ENCODE measurements at regions not wholly inside any gene's neighbourhood (a gene's known extent, or its start where the extent isn't known, plus 50 kb on each side); places are given as distances from the start of the nearest gene placed in this dataset.
"Not testable (repeated sequence)": the region's sequence is repeated elsewhere in the genome, so short reads cannot be mapped to it uniquely, and the experiment has no call there.

DNA sequence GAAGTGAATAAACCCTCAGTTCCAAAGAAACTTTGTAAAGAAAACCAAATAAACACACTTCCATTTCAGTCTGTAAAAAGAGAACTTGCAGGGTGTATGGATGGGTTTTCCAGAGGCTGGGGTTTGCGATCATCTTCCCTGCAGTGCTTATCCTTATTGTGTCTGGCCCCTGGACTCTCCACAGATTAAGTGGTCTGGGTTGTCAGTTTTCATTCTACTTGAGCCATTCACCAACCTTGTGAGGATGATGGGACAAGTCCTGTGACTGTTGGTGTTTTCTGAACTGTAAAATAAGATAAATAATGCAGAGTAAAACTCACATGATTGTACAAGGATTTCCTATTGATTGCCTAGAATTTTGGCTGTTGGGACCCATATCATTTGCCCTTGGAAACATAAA lies 166.1 kb upstream of the MOCS2 start:
- DNase-seq (ENCODE audit: low spot score) = no peak

DNA sequence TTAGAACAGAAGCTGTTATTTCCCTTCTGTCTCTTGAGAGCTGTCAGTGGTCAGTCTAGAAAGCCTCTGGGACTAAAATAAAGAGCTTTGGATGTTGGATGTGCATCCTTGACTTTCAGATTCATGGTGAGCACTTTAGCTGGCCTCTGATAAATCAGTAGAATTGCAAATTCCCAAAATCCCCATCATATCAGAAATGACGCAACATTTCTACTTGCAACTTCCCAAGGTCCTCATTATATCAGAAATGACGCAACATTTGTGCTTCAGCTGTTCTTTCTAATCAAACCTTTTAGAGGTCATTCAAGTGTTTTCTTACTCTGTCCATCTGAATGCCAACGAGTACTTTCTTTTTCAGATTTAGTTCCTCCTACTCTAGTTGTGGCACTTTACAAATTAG lies 167.3 kb upstream of the MOCS2 start:
- DNase-seq (ENCODE audit: low spot score) = no peak

DNA sequence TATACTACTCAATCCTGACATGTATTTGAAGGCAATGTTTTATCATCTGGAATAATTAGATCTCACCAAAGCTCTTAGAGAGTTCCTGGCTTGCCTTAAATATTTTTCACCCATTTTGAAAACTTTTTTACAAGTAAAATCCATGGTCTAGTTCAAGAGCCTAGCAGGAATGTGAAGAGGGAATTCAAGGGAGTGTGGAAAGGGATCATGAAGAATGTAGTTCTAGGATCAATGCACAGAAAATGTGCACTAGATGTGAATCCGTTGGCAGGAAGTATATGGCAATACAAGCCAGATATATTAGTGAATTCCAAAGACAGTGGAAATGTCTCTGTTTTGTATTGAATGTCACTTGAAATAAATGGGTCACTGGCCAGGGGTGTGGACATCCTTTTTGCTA lies 167.9 kb upstream of the MOCS2 start:
- no peak for DNase-seq (ENCODE audit: low spot score)

DNA sequence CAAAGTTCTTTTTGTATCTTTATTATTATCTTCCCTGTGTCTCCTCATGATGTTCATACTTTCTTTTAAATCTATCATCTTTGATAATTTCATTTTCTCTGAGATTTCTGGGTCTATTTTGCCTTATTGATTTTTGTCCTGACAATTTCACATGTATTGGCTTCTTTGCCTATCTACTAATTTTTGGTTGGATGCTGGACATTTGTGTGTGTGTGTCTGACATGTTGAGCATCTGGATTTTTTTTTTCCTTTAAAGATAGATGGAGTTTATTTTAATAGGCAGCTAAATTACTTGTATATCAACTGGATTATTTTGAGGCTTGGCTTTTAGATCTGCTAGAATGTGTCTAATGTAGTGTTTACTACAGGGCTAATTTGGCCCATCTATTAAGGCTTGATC lies 178.0 kb upstream of the MOCS2 start:
- DNase-seq (ENCODE audit: low spot score) = no peak

DNA sequence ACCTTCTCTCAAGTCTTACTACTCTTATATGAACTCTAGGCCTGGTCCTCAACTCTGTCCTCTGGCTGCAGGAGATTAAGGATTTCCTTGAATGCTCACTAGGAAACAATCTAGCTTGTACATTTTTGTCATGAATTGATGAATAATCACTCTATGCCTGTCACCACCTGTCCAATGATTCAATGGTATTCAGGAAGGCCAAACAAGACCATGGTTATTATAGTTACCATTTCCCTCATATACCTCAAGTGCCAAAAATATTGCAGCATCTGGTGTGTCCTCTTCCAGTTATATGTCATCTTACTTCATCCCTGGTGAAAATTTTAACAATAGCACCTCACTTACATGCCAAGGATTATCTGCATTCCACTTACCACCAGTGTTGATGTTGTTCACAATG lies 179.0 kb upstream of the MOCS2 start:
- no peak for DNase-seq (ENCODE audit: low spot score)

DNA sequence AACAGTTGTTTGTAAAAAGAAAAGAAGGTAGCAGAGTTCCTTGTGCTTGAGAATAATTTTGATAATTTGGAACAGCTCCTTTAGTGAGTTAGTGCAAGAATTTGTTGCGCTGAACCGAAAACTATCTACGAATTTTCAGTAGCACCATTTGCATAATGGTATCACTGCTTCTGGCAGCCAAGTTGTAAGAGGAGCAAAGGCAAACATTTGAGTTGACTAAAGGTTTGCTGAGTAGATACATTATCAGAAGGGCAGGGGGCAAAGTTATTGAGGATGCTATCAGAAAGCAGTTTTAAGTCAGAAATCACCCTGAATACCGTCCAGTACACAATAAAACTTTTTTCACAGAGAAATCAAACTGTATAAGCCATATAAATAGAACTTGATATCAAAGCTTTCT lies 181.5 kb upstream of the MOCS2 start:
- no peak for DNase-seq (ENCODE audit: low spot score)

DNA sequence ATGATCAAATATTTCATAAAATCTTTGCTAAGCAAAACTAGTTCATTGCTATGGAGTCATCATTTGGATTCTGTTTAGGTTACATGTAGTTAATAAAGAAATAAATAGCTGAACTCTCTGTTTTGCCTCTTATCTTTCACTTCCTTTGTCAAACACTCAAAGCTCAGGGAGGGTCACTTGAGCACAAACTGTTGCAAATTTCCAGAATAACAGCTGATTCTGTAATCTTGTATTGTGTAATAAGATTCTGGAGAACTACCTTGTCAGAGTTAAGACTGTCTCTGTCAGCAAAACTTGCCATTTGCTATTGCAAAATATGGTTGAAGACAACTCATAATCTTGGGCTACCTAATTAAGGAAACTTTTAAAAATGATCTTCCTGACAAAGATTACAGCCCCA lies 182.0 kb upstream of the MOCS2 start:
- DNase-seq (ENCODE audit: low spot score) = no peak

DNA sequence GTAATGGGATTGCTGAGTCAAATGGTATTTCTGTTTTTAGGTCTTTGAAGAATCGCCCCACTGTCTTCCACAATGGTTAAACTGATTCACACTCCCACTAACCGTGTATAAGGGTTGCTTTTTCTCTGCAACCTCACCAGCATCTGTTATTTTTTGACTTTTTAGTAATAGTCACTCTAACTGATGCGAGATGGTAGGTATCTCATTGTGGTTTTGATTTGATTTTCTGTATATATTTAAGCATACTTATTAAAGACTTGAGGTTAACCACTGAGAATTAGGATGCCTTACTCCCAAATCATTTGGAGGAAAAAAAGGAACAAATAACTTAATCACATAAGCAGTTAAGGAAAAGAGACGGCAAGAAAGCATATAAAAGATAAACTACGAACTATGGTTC lies 181.6 kb upstream of the FST start:
- no peak for DNase-seq (ENCODE audit: low spot score)

DNA sequence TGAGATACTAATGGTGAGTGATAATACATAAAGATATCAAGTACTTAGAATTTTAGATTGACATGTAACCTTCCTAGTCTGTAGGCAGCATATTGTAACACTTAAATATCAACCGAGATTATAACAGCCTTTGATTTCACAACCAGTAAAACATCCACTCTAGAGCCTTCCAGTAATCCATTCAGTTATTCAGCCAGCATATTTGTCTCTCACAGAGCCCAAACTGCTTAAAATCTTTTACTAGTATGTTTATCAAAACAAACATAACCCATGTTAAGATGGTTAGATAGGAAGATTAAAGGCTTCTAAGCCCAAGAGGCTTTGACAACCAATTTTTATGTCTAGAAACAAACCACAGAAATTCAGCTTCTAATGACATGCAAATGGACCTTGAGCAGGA lies 177.9 kb upstream of the FST start:
- no peak for DNase-seq (ENCODE audit: low spot score)

DNA sequence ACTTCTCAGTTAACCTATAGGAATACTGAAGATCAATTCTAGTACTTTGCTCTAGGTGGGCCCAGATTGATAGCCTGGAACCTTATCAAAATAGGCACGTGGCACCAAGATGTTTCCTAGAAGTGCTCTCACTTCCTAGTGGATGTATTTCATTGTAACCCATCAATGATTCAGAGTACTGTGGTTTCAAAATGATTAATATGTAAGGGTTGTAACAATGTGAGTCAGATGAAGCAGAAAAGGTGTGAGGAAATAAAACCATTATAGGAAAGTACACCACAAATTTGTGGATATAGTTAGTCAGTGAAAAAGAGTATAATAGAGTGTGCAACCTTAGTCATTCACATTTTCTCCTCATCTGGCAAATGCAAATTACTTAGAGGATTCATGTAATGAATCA lies 177.3 kb upstream of the FST start:
- no peak for DNase-seq (ENCODE audit: low spot score)

DNA sequence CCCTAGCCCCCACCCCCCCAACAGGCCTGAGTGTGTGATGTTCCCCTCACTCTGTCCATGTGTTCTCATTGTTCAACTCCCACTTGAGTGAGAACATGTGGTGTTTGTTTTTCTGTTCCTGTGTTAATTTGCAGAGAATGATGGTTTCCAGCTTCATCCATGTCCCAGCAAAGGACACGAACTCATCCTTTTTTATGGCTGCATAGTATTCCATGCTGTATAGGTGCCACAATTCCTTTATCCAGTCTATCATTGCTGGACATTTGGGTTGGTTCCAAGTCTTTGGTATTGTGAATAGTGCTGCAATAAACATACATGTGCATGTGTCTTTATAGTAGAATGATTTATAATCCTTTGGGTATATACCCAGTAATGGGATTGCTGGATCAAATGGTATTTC lies 175.1 kb upstream of the FST start:
- not testable (repeated sequence) for DNase-seq (ENCODE audit: low spot score)

DNA sequence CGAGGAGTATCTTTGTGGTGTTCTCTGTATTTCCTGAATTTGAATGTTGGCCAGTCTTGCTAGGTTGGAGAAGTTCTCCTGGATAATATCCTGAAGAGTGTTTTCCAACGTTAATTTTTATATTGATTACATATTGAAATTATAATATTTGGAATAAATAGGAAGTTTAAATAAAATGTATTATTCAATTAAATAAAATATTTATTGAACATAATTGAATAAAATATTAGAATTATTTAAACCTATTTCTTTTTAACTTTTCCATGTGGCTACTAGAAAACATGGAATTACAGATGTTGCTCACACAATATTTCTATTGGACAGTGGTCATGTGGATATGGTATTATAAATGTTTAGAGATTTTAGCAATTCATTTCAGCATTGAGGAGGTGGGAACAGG lies 170.8 kb upstream of the FST start:
- DNase-seq (ENCODE audit: low spot score) = no peak

DNA sequence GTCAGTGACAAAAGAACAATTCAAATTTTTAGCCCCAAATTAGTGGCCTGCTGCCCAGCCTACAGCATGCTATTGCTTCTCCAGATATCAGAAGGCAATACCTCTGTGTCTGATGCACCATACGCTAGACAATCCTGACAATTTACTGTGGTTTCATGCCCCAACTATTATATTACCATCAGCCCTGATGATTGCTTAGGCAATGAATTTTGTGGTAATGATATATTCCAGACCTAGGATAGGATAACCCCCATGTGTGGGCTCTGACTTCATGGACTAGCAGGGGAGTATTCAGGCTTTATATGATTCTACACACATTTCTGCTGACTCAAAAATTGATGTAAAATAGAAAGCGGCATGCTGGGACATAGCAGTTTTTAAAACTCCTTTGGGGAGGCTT lies 168.7 kb upstream of the FST start:
- DNase-seq (ENCODE audit: low spot score) = no peak

DNA sequence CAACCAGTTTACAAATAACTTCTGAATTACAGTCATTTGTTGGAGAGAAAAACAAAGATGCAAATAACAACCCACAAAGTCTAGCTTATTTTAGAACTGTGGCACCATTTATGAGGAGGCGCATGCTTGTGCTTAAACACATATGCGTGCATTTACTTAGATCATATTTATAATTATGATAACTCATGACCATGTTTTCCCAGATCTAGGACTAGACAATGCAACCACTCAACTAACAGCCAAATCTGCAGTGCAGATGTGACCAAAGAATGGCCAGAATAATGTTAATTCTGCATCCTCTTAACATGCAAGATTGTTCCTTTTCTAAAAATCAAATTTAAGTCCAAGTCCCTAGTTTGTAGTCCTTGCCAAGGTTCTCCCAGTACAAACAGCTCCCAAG lies 167.3 kb upstream of the FST start:
- DNase-seq (ENCODE audit: low spot score) = no peak

DNA sequence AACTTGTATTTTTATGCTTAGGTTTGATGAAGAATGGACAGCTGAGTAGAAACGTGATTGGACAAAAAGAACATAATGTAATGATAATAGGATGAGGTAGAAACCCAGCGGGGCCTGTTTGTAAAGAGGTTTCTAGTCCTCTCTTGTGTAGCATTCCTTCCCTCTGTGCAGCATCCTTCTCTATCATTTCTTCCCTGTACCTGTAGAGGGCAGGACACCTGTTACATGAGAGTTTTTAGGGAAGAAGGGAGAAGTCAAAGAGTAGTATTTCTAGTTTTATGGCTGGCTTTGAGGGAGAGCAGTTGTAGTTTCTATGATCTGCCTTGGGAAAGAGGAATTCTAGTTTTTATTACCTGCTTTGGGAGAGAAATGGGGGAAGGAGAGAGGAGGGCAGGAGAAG lies 162.1 kb upstream of the FST start:
- peak; percentile 2 for DNase-seq (ENCODE audit: low spot score)

DNA sequence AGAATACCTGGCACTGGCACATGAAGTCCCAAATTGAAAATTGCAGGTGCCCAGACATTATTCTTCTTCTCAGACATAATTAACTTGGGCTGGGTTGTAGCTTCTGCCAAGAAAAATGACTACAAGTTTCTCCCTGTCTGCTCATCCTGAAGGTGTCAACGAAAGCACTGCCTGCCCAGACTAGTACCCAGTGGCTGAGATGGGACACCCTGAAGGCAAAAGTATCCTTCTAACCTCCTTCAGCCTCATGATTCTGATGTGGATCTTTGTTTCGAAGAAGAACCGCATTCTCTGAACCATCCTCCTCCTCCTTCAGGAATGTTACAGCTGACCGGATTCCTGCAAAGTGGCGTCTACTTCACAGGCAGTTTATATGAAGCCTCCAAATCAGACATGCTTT lies 161.1 kb upstream of the FST start:
- DNase-seq (ENCODE audit: low spot score) = no peak

DNA sequence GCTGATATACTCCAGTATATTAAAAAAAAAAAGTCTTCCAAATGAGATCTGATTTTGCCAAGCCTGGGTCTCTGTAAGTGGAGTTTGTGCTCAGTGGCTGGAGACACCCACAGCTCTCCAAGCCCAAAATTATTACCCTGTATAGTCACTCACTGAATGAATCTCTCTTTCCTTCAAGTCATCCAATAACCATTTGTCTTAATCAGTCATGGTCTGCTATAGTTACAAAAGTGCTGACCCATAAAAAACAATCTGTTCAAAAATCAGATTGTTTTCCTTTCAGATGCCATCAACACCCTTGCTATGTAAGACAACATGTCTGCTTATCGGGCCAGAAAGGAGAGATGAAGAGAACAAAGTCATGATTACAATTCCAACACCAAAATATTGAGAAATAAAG lies 159.4 kb upstream of the FST start:
- DNase-seq (ENCODE audit: low spot score) = no peak

DNA sequence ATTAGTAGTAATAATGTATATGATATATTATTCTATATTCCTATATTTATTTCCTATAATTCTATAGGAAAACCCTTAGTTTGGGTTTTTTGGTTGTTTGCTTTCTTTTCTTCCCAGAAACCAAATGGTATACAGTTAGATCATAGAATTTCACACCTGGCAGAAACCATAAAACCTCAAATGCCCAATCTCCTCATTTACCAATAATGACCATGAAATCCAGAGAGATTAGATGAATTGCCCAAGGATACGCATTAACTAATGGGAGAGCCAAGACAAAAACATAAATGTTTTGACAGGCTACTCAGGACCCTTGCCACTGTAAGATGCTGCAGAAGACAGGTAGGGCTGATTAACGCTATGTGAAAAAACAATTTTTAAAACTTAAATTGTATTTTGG lies 158.7 kb upstream of the FST start:
- DNase-seq (ENCODE audit: low spot score) = no peak

DNA sequence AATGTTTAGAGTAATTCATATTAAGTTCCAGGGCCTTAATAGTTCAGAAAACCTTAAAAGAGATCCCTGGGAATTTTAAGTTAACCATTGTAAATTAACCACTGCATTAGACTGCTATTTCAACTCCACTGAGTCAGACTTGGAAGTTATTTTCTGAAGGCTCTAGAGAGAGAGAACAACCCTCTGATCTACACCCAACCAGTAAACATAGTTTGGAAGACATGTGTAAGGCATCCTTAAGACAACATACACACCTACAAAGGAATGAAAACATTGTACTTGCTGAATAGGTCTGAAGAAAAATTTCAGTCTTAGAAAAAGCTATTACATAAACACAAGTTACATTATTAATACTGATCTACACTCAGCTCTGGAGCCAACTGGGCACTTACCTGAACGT lies 158.2 kb upstream of the FST start:
- no peak for DNase-seq (ENCODE audit: low spot score)

DNA sequence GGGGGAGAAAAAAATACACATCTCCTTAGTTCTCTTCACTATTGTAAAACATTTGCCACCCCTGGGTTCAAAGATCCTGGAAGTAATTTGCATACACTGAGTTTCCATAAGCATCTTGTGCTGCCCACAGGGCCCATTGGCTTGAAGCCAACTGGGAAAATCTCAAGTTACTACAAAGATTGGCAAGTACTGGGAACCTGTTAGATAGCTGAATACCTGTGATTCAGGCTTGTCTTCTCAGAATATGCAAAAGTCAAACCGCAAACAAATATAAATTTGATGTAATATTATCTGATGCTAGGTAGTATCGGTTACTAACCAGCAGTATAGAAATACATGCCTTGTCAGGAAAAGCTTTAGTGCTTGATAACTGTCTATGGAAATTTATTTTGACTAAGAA lies 156.9 kb upstream of the FST start:
- DNase-seq (ENCODE audit: low spot score) = no peak

DNA sequence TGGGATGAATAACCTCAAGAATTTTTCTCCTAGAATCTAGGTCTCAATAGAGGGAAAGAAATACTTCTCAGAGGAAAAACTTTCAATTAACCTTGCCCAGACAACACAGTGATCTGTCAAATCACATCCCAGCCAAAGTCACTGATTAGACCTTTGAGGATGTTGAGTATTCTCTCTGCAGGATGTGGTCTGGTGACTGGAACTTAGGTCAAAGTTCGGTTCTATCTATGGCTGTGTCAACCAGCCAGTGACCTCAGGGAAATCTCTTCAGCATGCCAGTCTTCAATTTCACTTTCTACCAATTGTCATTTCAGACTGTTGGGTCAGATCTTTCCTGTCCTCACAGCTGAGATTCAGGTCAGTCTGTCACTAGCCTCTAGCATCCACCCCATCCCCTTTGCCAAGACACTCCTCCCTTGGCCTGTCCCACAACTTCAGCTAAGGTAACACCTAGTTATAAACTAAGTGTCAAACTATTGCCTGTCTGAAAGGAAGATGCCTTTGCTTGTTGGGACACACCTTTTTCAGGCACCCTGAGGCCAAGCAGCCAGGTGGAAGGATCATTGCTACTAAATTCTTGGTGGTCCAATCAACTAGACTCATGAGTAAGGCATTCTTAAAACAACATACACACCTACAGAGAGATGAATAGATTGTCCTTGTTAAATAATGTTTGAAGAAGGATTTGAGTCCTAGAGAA lies 156.3 kb upstream of the FST start:
- no peak for DNase-seq (ENCODE audit: low spot score)

DNA sequence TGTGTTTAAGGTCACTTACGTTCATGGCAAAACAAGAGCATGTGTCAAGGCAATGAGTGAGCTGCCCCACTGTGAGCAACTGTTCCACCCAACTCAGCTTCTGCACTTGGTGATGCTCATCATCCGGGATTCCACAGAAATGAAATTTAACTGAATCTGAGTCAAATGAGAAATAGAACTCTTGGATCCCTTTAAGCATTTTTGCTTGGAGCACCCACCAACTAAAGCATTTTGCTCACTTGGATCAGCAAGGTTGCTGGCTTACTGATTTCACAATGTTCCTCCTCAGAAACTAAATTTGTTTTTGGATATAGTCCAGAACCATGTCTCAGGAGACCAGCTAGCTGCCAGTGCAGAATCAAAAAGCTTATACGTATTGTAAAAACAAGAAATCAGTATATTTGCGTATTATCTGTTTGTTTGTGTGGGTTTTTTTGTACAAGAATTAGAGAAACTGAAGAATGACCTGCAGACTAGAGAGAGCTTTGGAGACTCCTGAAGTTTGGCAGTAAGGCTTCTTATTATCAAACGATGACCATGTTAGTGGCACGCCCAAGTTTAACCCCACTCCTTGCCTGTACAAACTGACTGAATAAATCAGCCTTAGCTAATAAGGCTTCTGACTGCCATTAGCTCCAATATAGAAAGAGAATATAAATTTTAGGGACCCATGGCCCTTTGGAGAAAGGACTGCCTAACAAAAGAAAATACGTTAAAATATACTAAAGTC lies 153.8 kb upstream of the FST start:
- no peak for DNase-seq (ENCODE audit: low spot score)

DNA sequence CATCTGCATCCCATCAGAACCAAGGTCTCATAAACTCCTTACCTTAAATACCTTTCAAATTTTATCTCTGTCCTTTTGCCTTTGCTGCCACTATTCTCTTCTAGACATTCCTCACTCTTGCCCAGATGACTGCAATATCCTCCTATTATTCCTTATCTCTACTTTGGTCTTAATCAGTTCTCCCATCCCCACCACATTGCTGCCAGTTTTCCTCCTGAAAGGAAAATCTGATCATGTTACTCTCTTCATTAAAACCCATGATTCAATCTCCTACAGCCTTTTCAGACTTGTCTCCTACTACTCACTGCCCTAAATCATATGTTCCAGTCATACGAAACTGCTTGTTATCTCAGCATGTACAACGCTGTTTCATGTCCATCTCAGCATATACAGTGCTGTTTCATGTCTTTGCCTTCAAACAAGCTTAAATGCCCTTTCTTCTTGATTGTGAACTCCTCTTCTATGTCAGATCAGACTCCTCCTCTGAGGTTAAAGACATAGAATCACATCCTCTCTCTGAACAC lies 152.6 kb upstream of the FST start:
- no peak for DNase-seq (ENCODE audit: low spot score)

DNA sequence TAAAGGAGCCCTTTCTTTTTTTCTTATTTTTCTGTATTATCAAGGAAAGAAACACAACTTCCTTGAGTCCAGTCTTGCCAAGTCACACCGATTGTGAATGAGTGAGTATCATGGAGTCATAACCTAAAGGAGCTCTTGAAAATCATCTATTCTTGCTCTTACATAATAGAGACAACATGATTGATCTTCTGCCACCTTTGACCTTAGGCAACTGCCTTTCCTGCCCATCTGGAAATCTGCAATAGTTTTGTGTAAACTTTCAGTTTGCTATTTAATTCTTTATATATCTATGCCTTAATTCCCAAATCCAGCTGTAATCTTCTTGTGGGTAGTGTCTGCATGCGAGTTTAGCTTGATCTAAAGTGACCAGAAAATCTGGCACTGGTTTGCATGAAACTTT lies 149.9 kb upstream of the FST start:
- no peak for DNase-seq (ENCODE audit: low spot score)
